ENCODE measurements at regions not wholly inside any gene's neighbourhood (a gene's known extent, or its start where the extent isn't known, plus 50 kb on each side); places are given as distances from the start of the nearest gene placed in this dataset.

DNA sequence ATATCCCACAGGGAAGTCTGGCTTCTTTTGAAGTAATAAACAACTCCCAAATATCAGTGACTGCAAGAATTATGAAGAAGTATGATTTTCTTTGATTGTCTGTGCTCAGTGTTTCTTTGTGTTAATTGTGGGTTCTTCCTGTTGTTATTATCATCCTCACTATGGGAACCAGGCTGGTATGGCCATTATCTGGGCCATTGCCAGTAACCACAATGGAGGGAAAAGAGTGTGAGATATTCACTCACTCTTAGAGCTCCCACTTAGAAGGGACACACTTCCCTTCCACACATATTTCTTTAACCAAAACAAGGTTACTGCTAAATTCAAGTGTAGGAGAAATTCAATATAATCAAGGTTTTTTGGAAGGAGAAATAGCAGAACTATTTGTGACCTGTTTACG lies 503.7 kb downstream of the SLC6A15 start:
- TF ChIP-seq, protein P1, sequence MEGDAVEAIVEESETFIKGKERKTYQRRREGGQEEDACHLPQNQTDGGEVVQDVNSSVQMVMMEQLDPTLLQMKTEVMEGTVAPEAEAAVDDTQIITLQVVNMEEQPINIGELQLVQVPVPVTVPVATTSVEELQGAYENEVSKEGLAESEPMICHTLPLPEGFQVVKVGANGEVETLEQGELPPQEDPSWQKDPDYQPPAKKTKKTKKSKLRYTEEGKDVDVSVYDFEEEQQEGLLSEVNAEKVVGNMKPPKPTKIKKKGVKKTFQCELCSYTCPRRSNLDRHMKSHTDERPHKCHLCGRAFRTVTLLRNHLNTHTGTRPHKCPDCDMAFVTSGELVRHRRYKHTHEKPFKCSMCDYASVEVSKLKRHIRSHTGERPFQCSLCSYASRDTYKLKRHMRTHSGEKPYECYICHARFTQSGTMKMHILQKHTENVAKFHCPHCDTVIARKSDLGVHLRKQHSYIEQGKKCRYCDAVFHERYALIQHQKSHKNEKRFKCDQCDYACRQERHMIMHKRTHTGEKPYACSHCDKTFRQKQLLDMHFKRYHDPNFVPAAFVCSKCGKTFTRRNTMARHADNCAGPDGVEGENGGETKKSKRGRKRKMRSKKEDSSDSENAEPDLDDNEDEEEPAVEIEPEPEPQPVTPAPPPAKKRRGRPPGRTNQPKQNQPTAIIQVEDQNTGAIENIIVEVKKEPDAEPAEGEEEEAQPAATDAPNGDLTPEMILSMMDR (conservative IDR thresholded peaks at IDR 0.05) = no peak
- no peak for TF ChIP-seq ZFX (IDR thresholded peaks at IDR 0.05)
